ENCODE measurements at regions not wholly inside any gene's neighbourhood (a gene's known extent, or its start where the extent isn't known, plus 50 kb on each side); places are given as distances from the start of the nearest gene placed in this dataset.

DNA sequence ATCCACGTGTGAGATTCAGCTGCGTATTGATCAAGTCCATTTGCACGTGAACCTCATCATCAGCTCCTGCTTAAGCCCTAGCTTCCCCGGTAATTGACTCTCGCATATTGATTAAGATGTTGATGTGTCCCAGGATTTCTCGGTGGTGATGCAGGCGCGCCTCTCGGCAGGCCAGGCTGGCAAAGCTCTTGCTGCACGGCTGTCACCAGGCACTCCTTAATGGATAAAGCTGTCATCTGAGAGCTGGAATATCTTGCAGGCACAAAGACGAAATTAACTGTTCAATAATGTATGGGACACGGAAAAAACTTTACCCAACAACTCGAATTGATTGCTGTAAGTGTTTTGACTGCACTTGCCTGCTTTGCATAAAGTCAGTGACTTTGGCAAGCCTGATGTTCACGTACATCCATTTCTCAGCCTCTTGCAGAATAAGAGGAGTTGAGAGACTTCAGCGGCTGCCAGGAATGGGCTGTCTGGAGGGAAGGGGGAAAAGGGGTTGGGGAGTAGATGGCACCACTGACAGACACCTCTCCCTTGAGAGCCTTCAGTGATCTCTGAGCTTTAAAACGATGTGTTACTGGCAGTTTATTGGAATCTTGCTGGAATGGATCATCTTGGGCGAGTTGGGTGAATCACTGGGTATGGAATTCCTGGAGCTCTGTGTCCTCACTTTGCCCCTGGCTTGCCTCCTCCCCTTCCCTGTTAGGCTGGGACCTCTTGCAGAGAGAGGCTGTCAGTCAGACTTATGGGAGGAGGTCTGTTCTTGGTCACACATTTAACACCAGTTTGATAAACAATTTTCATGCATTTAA lies 650.3 kb downstream of the CCDC171 start:
- no peak for DNase-seq

DNA sequence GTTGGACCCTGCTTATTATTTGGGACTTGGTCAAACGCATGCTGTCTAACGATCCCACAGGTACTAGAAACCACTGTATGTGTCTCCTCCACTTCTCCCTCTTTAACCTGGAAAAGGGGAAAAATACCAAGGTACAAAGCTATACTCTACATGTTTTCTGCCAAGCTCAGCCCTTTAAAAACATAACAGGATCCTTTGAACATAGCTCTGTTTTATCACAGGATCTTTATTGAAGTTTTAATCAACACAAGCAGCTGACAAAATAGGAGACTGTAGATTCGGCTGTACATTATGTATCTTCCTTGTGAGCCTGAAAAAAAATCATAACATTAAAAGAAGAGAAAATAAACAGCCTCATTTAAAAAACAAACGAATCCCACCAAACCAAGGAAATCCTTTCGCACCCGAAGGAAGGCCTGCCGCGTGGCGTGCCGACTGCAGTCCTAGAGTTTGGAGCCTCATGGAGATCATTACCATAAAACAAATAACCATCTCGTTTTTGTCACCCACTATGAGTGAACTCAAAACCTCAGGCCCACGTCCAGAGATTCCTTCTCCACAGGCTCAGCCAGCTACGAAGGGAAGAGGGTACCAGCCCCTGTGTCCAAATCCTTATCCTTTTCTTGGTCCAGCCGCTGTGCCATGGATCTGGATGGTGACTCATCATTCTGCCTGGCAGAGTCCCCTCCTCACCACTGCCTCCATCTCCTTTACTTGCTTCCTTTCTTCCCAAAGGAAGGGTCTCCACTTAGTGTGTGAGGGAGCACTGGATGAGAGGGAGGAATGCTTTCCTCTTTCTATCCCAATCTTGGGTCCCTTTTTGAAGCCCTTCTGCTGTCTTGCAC lies 651.1 kb downstream of the CCDC171 start:
- no peak for DNase-seq

DNA sequence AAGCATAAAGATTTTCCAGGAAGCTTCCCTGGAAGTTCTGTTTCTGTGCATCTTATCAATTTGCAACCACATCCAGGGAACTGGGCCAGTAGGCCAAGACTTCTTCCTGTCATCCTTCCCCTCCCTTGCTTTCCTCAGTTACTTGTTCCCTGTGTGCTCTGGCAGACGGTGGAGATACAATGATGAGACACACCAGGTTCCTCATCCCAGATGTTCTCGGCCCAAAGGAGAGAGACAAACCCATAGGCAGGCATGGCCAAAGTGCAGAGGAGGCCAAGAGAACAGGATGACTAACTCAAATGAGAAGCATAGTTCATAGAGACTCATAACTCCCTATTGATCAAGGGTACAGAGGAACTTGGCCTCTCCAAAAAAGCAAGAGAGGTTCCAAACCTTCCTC lies 652.6 kb downstream of the CCDC171 start:
- DNase-seq, result no peak

DNA sequence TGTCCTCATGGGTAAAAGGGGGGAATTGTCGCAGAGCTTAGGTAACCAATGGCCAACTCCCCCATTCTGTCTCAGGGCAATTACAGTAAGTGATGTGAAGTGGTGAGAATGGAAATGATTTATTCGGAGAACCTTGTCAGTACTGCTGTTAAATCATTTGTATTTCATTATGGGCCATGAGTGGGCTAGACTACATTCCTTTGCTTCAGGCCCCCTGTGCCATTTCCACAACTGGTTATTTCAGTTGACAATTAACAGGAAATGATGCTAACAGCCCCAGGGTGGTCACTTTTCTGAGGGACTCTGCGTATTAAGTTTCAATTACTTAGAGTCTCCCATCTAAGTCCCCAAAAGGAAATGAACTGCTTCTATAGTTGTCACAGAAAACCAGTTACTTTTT lies 653.7 kb downstream of the CCDC171 start:
- DNase-seq, result no peak

DNA sequence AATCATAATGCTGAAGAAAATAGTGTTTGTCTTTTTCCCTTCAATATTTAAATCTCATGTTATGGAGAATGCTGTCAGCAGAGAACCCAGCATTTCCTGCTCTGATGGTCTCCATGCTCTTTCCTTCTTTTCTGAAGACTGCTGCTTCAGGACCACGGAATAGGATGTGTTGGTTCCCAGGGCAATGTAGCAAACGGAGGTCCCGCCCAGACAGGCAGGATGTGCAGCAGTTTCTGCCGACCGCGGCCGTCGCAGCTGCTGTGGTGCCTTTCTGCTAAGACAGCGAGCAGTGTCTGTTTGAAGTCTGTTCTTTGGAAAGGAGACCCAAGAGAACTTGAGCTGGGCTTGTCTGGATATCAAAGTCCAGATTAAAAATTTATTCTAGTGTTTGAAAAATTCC lies 654.3 kb downstream of the CCDC171 start:
- no peak for DNase-seq

DNA sequence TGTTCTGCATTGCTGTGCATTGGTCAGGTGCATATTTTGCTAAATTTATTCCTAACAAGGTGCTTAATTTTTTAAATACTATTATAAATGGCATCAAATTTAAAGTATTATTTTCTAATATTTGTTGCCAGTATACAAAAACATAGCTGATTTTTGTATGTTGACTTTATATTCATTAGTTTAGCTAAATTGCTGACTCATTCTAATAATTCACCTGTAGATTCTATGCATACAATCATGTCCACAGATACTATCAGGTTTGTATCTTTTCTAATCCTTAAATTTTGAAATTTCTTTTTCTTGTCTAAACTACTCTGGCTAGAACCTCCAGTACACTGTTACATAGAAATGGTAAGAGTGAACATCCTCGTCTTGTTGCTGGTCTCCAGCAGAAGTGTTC lies 657.6 kb downstream of the CCDC171 start:
- no peak for DNase-seq

DNA sequence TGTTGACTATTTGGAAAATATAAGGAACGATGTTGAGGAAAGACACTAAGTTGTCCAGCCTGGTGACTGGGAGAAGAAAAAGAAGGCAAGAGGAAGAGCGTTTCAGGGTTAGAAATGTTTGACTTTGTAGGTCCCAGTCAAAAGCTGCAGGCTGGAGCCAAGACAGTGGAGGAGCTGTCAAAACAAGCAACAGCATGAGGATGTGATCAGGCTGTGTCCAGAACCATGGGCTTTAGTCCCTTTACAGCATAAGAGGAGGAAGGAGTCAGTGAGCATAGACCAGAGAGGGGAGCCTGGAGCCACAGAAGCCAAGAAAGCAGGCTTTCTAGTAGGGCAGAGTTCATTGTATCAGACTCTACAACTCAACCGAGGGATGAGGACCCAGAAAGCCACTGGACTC lies 658.5 kb downstream of the BNC2 start:
- DNase-seq, result no peak

DNA sequence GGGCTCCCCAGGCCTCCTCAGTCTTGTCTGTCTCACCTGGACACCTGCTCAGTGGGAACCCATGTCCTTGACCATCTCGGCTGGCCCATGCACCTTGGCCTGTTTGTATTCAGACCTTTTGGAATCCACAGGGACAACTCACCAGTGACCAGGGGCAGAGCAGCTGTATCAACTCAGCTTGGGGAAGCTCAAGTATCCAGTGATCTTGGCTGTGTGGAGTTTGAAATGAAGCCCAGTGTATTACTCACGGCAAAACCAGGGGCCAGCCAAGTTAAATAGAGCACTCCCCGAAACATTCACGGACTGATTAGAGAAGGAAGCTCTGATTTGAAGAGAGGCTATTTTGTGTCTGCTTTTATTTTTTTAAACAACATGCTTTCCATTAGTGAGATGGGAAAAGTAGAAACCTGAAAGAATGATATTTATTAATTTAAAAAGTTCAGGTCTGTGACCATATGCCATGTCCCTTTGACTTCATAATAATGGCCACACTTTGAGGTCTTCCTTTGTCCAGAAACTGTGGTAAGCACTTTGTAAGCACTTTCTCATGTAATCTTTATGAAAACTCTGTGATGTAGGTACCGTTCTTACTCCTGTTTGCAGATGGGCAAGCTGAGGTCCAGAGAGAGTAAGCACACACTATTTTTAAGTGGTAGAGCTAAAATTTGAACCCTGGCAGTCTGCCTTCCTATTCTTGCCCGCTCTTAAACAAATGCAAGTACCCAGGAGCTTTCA lies 656.5 kb downstream of the BNC2 start:
- no peak for DNase-seq

DNA sequence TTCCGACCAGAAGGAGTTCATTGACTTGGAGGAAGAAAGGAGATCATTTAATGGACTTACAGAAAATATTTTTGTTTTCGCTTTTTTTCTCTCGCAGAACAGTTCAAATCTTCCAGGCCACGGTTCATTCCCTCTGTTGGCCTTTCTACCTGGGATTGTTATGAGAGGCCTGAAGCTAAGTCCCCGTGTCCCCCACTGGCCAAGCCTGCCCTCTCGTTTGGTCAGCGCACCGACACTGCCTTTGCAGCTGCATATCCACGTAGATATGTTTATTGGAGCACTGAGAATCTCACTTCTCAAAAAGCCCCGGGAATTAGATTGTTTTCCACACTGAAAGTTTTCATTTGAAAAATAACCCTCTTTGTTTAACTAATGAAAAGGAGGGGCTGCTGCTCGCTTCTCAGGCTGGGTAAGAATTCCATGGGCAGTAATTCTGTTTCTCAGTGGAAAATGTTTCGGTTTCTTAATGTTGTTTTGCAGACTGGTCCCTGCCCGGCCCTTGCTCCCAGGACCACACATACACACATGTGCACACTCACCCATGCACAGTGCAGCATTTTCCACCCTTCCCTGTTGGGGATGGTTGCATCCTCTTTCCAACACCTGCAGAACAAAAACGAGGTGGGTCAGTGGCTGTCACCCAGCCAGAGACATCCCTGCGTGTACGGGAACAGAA lies 655.7 kb downstream of the BNC2 start:
- no peak for DNase-seq

DNA sequence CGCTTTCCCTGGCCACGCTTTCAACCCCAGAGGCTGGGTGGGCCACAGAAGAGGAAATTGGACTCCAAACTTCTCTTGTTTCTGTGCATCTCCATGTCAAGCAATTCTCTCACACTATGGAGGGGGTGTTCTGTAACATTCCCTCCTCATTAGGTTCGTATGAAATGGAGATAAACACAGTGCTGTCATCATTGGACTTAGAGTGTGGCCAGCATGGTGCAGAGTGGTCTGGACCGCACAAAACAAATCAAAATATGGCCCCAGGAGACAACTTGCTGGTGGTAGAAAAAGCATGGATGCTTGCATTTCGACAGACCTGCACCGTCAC lies 655.2 kb downstream of the BNC2 start:
- DNase-seq, result no peak

DNA sequence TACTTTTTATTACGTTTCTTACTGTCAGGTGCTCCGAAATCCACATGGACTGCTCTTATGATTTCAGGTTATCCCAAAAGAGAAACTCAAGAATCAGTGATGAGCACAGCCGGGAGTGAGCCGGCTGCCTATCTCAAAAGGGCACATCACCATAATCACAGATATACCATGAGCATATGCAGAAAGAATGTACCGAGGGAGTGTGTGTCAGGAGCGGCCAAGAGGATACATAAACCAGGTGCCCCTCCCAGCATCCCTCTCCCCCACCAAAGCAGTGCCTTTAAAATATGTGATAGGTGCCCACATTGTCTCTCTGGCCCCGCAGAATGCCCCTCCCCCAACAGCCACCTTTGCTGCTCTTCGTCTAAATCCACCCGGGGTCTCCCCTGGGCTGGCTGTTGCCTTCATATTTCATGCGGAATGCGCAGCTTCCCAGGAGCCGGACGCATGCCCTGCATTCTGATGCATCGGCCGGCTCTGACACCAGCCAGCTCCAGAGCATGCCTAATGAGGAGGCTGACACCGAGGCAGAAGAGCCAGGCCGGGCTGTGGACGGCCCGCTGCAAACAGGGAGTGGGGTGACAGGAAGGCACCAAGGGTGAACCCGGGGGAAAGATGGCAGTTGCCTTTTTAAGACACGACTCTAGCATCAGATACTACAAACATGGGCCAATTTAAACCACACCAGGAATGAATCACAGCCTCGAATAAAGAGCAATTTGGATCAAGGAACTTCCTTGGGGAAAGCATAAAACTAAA lies 652.3 kb downstream of the BNC2 start:
- no peak for DNase-seq

DNA sequence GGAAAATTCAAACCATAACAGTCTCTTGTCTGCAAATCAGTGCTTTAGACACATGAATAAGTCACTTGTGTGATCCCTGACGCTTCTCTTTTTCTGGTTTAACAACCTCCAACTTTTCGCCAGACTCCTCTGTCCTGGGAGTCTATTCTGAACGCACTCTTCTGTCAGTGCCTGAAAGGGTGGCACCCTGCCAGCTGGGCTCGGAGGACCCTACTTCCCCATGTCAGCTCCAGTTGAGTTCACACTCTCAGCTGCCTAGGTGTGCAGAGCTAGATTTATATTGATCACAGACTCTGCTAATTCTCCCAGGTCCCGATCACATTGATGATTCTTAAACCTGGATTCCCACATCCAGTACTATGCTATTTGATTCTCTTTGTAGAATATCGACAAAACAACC lies 649.1 kb downstream of the BNC2 start:
- DNase-seq, result no peak

DNA sequence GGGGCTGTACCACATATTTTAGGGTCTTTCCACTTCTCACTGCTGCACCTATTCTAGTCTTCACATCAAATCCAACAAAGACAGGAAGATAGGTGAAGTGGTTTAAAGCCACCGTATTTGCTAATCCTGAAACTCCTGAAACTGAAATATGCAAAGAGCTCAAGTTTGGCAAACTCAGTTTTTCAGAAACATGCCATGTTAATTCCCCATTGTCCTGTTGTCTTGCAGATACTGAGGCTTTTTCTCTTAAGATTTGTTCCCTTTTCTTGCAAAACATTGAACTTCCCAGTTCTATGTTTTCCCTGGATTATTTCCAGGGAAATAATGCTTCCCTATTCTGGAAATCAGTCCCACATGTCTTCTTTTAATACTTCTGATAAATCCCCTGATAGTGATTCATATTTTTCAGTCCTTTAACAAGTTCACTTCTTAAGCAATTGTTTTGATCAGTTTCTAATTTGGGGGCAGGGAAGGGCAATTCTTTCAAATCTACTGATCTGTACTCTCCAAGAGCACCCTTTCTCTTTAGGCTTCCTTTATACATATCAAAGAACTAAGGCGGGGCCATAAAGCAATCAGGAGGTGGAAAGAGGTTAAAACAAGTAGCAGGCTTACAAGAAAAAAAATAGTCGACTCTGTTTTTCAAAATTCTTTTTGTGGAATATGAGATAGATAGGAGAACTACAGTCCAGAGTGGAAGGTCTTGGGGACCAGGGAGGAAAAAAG lies 648.5 kb downstream of the BNC2 start:
- no peak for DNase-seq

DNA sequence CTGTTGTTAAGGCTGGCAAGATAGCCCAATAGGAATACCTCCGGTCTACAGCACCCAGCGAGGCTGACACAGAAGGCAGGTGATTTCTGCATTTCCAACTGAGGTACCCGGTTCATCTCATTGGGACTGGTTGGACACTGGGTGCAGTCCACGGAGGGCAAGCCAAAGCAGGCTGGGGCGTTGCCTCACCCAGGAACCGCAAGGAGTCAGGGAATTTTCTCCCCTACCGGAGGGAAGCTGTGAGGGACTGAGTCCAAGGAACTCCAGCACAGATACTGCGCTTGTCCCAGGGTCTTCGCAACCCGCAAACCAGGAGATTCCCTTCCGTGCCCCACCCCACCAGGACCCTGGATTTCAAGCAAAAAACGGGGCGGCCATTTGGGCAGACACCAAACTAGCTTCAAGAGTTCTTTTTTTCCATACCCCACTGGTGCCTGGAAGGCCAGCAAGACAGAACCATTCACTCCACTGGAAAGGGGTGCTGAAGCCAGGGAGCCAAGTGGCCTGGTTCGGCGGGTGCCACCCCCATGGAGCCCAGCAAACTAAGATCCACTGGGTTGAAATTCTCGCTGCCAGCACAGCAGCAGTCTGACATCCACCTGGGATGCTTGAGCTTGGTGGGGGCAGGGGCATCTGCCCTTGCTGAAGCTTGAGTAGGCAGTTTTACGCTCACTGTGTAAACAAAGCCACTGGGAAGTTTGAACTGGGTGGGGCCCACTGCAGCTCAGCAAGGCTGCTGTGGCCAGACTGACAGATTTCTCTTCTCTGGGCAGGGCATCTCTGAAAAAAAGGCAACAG lies 647.2 kb downstream of the BNC2 start:
- no peak for DNase-seq

DNA sequence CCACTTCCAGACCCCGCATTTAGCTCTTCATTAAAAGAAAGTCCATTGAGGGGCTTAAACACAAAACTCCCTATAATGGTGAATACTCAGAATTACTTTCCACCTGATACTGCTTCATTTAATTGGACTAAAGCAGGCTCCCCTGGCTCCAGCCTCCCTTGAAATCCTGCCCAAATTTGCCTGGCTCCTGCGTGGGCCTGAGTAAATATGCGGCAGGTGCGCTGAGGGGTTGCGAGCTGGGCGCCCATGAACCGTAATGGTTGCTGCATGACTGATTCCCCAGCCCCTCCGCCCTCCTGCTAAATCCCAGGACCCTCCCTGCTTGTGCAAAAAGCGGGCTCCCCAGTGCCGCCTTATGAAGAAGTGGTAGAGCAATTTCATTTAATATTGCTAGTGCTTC lies 639.7 kb downstream of the BNC2 start:
- no peak for DNase-seq

DNA sequence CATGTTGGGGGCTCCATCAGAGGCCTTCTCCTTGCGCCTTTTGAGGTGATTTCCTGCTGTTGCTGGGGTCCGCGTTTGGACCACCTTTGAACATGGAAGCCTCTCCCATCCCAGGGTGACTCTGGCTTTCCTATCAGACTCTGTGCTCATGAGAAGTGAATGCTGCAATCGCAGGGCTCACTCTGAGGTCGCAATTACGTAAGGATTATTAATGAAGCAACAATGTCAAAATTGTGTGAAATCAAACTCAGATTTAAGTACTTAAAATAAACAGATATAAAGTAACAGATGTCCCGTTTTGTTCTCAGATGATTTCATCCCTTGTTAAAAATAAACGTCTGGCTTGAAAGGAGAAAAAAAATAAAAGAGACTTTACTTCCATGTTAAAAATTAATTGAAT lies 634.2 kb downstream of the BNC2 start:
- DNase-seq, result peak in 1 of 2 donors; percentile 49

DNA sequence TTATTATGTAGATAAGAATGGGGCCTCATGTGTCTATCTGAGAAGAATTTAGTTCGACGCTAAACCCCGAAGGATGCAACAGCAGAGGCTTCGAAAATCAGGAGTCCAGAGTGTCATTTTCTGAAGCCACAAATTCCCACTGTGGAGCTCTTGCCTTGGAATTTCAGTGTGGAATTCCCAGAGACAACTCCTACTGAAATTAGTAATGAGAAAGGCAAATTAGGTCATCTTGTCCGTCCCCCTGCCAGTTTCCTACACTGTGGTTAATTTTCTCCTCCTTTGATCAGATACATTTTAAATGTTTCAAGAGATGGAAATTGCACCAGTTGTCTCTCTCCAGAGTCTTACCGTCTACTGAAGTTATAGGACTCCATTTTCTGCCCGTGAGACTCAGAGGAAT lies 633.6 kb downstream of the BNC2 start:
- no peak for DNase-seq

DNA sequence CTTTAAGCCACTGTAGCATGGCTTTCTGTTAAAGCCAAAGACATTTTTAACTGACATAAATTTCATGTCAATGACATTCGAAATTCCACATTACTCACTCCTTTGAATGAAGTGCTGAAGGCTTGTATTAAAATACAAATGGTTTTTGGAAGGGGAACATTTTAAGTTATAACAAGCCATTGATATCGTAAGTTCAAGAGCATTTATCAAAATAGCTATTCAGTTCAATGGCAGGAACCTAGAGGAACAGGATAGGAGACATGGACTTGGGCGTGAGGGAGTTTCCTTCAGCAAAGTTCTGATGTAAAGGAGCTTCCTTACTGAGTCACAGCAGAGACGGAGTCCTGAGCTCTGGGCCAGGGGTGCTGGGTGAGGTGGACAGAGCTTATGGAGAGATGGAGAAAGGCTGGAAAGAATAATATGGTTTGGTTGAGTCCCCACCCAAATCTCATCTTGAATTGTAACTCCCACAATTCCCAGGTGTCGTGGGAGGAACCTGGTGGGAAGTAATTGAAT lies 631.8 kb downstream of the BNC2 start:
- no peak for DNase-seq

DNA sequence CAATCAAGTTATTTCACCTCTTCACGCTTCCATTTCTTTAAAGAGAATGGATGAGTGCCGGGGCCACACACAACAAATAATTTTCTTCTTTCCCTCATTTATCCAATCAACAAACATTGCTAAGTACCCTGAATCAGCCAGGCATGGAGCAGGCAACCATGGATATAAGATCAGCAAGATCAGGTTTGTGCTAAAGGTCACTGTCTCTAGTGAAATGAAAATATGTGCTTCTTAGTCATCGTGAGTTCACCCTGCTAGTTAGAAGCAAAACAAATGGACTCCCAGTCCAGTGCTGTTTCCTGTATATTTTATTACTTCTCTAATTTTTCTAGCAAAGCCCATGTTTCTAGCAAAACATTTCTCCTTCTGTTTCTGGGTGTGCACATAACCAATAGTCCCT lies 629.2 kb downstream of the BNC2 start:
- no peak for DNase-seq

DNA sequence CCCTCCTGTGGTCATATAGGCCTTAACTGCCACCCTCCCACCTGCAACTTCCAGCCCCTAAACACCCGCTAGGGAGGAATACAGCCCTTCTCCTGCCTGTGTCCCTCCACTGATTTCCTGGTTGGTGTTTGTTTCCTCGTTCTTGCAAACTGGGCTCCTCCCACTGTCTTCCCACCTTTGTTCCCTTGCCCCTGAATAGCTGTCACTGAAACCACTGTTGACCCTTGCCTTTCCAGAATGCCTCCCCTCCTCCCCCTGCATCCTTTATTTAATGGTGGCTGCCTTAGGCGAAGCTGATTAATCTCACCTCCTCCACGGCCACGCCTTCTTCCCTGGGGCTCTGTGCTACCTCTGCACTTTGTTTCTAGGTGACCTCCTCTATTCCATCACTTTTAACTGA lies 626.7 kb downstream of the BNC2 start:
- no peak for DNase-seq

All from inflammatory macrophage (primary cell).